HG03460 (cell line): ENCODE measurements at regions not wholly inside any gene's neighbourhood (a gene's known extent, or its start where the extent isn't known, plus 50 kb on each side); places are given as distances from the start of the nearest gene placed in this dataset.

Experiments
- ATAC-seq: cut with Tn5 transposase; IDR thresholded peaks from one replicate; pipeline ENCODE4 v1.9.1; 2021; ENCODE audit not compliant: unreplicated experiment

GRCh38 chr6:45791211-45792168, 224.2 kb downstream of the CLIC5 start:
- ATAC-seq = no peak

GRCh38 chr6:45789238-45789637, 226.4 kb downstream of the CLIC5 start:
- ATAC-seq = no peak

GRCh38 chr6:45787384-45787783, 228.3 kb downstream of the CLIC5 start:
- no peak for ATAC-seq

- no peak for ATAC-seq
These were observed 229.3 kb downstream of the CLIC5 start for GRCh38 chr6:45786355-45786781.

GRCh38 chr6:45784250-45784649, 231.4 kb downstream of the CLIC5 start:
- no peak for ATAC-seq

GRCh38 chr6:45783716-45784115, 231.9 kb downstream of the CLIC5 start:
- ATAC-seq = no peak

GRCh38 chr6:45781890-45782289, 233.8 kb downstream of the CLIC5 start:
- no peak for ATAC-seq

GRCh38 chr6:45780523-45780922, 235.1 kb downstream of the CLIC5 start:
- no peak for ATAC-seq

- no peak for ATAC-seq
These were observed 240.5 kb downstream of the CLIC5 start for GRCh38 chr6:45775026-45775697.

- no peak for ATAC-seq
These were observed 241.8 kb downstream of the CLIC5 start for GRCh38 chr6:45773906-45774305.

- ATAC-seq = no peak
These were observed 242.7 kb downstream of the CLIC5 start for GRCh38 chr6:45772886-45773495.

- ATAC-seq = no peak
These were observed 243.6 kb downstream of the CLIC5 start for GRCh38 chr6:45772051-45772450.

- ATAC-seq = no peak
These were observed 252.4 kb downstream of the CLIC5 start for GRCh38 chr6:45763281-45763680.

- no peak for ATAC-seq
These were observed 256.2 kb downstream of the CLIC5 start for GRCh38 chr6:45759472-45759810.

- no peak for ATAC-seq
These were observed 256.7 kb downstream of the CLIC5 start for GRCh38 chr6:45758787-45759471.

GRCh38 chr6:45757443-45758130, 258.1 kb downstream of the CLIC5 start:
- no peak for ATAC-seq

- ATAC-seq = no peak
These were observed 259.1 kb downstream of the CLIC5 start for GRCh38 chr6:45756606-45757005.

- ATAC-seq = no peak
These were observed 261.2 kb downstream of the CLIC5 start for GRCh38 chr6:45754432-45754831.

- ATAC-seq = no peak
These were observed 269.6 kb downstream of the CLIC5 start for GRCh38 chr6:45746046-45746445.

GRCh38 chr6:45743028-45743615, 272.5 kb downstream of the CLIC5 start:
- ATAC-seq = no peak
